Thyroid gland (tissue), 4 donors: ENCODE measurements at regions not wholly inside any gene's neighbourhood (a gene's known extent, or its start where the extent isn't known, plus 50 kb on each side); places are given as distances from the start of the nearest gene placed in this dataset.

ENCODE experiments used
- POLR2A ChIP-seq, 2 donors: fragments of 450-650 bp; IDR thresholded peaks; one replicate each; pipeline ENCODE4 v1.6.1; 2017; ENCODE audit warnings: antibody characterized with exemption in 2 of 2, mild to moderate bottlenecking in 2 of 2, moderate library complexity in 1 of 2
- TF ChIP-seq, protein P1 (sequence below), 6 experiments: fragments of 200-600 bp in 3 of 6; fragments of 450-650 bp in 3 of 6; sonication (generic) in 3 of 6; IDR thresholded peaks; one replicate each; pipeline ENCODE4 v1.5.1; 2016 to 2019; ENCODE audit warnings: antibody characterized with exemption in 6 of 6, mild to moderate bottlenecking in 2 of 6, inconsistent platforms in 1 of 6, moderate library complexity in 1 of 6

DNA sequence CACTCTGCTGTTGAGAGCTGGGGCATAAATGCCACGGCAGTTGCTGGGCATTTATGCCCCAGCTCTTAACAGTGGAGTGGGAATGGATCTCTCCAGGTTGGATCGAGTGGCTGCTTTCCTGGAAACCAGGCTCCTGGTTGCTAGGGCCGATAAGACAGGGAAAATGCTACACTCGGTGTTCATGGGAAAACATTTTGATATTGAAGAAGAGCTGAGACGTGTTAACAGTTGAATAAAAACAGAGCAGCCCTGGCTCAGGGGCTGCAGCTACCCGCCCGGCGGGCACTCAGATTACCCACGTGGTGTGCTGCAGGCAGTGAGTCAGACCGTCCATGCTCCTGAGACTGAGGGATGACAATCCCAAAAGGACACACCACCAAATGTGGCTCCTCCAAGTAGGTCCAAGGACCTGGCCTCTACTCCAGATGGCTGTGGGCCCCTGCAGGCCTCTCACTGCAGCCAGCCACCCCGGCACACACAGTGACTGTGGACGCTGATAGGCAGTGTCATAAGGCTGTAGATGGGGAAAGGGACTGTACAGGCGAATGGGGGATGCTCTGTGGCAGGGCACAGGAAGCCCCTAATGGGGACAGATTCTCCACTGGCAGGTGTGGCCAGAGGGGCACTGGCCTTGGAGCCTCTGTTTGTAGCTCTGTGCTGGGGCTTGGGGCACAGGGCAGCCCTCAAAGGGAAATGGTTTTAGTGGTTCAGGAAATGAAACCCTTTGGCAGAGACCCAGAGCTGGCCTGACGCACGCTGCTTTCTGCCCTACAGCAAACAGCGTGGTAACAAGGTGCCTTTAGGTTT lies 237.8 kb downstream of the LY86 start:
- TF ChIP-seq, protein P1, sequence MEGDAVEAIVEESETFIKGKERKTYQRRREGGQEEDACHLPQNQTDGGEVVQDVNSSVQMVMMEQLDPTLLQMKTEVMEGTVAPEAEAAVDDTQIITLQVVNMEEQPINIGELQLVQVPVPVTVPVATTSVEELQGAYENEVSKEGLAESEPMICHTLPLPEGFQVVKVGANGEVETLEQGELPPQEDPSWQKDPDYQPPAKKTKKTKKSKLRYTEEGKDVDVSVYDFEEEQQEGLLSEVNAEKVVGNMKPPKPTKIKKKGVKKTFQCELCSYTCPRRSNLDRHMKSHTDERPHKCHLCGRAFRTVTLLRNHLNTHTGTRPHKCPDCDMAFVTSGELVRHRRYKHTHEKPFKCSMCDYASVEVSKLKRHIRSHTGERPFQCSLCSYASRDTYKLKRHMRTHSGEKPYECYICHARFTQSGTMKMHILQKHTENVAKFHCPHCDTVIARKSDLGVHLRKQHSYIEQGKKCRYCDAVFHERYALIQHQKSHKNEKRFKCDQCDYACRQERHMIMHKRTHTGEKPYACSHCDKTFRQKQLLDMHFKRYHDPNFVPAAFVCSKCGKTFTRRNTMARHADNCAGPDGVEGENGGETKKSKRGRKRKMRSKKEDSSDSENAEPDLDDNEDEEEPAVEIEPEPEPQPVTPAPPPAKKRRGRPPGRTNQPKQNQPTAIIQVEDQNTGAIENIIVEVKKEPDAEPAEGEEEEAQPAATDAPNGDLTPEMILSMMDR (IDR thresholded peaks at IDR 0.05) = no peak
- TF ChIP-seq POLR2A (IDR thresholded peaks at IDR 0.05) = no peak
